Esophagus squamous epithelium (tissue), 4 donors: ENCODE measurements at regions not wholly inside any gene's neighbourhood (a gene's known extent, or its start where the extent isn't known, plus 50 kb on each side); places are given as distances from the start of the nearest gene placed in this dataset.

Experiments
- CTCF ChIP-seq, 6 experiments: fragments of 450-650 bp in 4 of 6; fragments of 200-600 bp in 2 of 6; sonication (generic) in 2 of 6; IDR thresholded peaks; one replicate each; pipeline ENCODE4 v1.5.1; 2016 to 2019; ENCODE audit warnings: antibody characterized with exemption in 6 of 6, mild to moderate bottlenecking in 4 of 6, moderate library complexity in 4 of 6
- POLR2A ChIP-seq, 4 donors: fragments of 450-650 bp; IDR thresholded peaks; one replicate each; pipeline ENCODE4 v1.6.1; 2017; ENCODE audit warnings: antibody characterized with exemption in 4 of 4, mild to moderate bottlenecking in 4 of 4, moderate library complexity in 3 of 4

- no peak for TF ChIP-seq CTCF (IDR thresholded peaks at IDR 0.05)
- no peak for TF ChIP-seq POLR2A (IDR thresholded peaks at IDR 0.05)
Measured at GRCh38 chr14:83885837-83886293, 1644.1 kb upstream of the FLRT2 start.
